Stimulated activated CD8-positive, alpha-beta memory T cell treated with anti-CD3 and anti-CD28 coated beads, Interleukin-4, amount 100 ng/mL, for 48 hours (primary cell): ENCODE measurements at regions not wholly inside any gene's neighbourhood (a gene's known extent, or its start where the extent isn't known, plus 50 kb on each side); places are given as distances from the start of the nearest gene placed in this dataset.
"Not testable (repeated sequence)": the region's sequence is repeated elsewhere in the genome, so short reads cannot be mapped to it uniquely, and the experiment has no call there.

Experiments used
- DNase-seq: peaks from one replicate; pipeline ENCODE4 v3.0.0-alpha.2; 2020

GRCh38 chr1:56263908-56264307 lies 315.5 kb downstream of the PLPP3 start:
- no peak for DNase-seq

GRCh38 chr1:56258371-56258770 lies 321.0 kb downstream of the PLPP3 start:
- no peak for DNase-seq

- no peak for DNase-seq
These were observed 321.6 kb downstream of the PLPP3 start for GRCh38 chr1:56257726-56258125.

GRCh38 chr1:56256153-56257000 lies 323.0 kb downstream of the PLPP3 start:
- DNase-seq: no peak

- no peak for DNase-seq
These were observed 323.7 kb downstream of the PLPP3 start for GRCh38 chr1:56255516-56256152.

- no peak for DNase-seq
These were observed 325.2 kb downstream of the PLPP3 start for GRCh38 chr1:56254130-56254529.

GRCh38 chr1:56250809-56251208 lies 328.6 kb downstream of the PLPP3 start:
- no peak for DNase-seq

- DNase-seq: no peak
These were observed 330.1 kb downstream of the PLPP3 start for GRCh38 chr1:56249234-56249633.

GRCh38 chr1:56248138-56248537 lies 331.2 kb downstream of the PLPP3 start:
- DNase-seq: no peak

GRCh38 chr1:56246726-56247125 lies 332.6 kb downstream of the PLPP3 start:
- not testable (repeated sequence) for DNase-seq

- DNase-seq: no peak
These were observed 339.0 kb downstream of the PLPP3 start for GRCh38 chr1:56240400-56240799.

GRCh38 chr1:56237491-56238064 lies 341.8 kb downstream of the PLPP3 start:
- DNase-seq: no peak

- no peak for DNase-seq
These were observed 342.7 kb downstream of the PLPP3 start for GRCh38 chr1:56236688-56237087.

GRCh38 chr1:56235909-56236510 lies 343.4 kb downstream of the PLPP3 start:
- no peak for DNase-seq

- no peak for DNase-seq
These were observed 350.2 kb downstream of the PLPP3 start for GRCh38 chr1:56229186-56229585.

- no peak for DNase-seq
These were observed 351.5 kb downstream of the PLPP3 start for GRCh38 chr1:56227886-56228285.

GRCh38 chr1:56227401-56227800 lies 352.0 kb downstream of the PLPP3 start:
- no peak for DNase-seq

- DNase-seq: no peak
These were observed 353.2 kb downstream of the PLPP3 start for GRCh38 chr1:56225964-56226815.

- no peak for DNase-seq
These were observed 355.4 kb downstream of the PLPP3 start for GRCh38 chr1:56223968-56224367.

- DNase-seq: no peak
These were observed 356.3 kb downstream of the PLPP3 start for GRCh38 chr1:56222914-56223540.

GRCh38 chr1:56220021-56220420 lies 359.3 kb downstream of the PLPP3 start:
- no peak for DNase-seq

- DNase-seq: no peak
These were observed 361.3 kb downstream of the PLPP3 start for GRCh38 chr1:56218023-56218422.
